Ovary (tissue), 3 donors: ENCODE measurements at regions not wholly inside any gene's neighbourhood (a gene's known extent, or its start where the extent isn't known, plus 50 kb on each side); places are given as distances from the start of the nearest gene placed in this dataset.

Experiments used
- EP300 ChIP-seq: sonication (generic); formaldehyde crosslinking; IDR thresholded peaks from one replicate; pipeline ENCODE4 v1.6.1; 2017; ENCODE audit warnings: antibody characterized with exemption
- TF ChIP-seq, protein P1 (sequence below), 3 donors: fragments of 450-650 bp in 2 of 3; fragments of 200-600 bp in 1 of 3; IDR thresholded peaks; one replicate each; pipeline versions ENCODE4 v1.5.1 to v1.8.0; 2016 to 2022; ENCODE audit warnings: antibody characterized with exemption in 3 of 3, mild to moderate bottlenecking in 1 of 3
- donor health status: DM: no; HTN: no; CAD: no.

GRCh38 chr16:85344502-85345128, 232.3 kb upstream of the CIBAR2 start:
- TF ChIP-seq, protein P1, sequence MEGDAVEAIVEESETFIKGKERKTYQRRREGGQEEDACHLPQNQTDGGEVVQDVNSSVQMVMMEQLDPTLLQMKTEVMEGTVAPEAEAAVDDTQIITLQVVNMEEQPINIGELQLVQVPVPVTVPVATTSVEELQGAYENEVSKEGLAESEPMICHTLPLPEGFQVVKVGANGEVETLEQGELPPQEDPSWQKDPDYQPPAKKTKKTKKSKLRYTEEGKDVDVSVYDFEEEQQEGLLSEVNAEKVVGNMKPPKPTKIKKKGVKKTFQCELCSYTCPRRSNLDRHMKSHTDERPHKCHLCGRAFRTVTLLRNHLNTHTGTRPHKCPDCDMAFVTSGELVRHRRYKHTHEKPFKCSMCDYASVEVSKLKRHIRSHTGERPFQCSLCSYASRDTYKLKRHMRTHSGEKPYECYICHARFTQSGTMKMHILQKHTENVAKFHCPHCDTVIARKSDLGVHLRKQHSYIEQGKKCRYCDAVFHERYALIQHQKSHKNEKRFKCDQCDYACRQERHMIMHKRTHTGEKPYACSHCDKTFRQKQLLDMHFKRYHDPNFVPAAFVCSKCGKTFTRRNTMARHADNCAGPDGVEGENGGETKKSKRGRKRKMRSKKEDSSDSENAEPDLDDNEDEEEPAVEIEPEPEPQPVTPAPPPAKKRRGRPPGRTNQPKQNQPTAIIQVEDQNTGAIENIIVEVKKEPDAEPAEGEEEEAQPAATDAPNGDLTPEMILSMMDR (IDR thresholded peaks at IDR 0.05): no peak
- no peak for TF ChIP-seq EP300
